Loucy (cell line): ENCODE measurements at regions not wholly inside any gene's neighbourhood (a gene's known extent, or its start where the extent isn't known, plus 50 kb on each side); places are given as distances from the start of the nearest gene placed in this dataset.

ENCODE experiments used
- CTCF ChIP-seq: fragments of 200-600 bp; sonication (generic); conservative IDR thresholded peaks from 2 replicates; pipeline ENCODE4 v1.5.1; 2014; ENCODE audit warnings: mild to moderate bottlenecking, antibody characterized with exemption, low read length
- EZH2phosphoT487 ChIP-seq: fragments of 200-600 bp; IDR thresholded peaks from 2 replicates; pipeline ENCODE4 v1.6.1; 2018; ENCODE audit warnings: antibody characterized with exemption, mild to moderate bottlenecking, moderate library complexity, borderline replicate concordance

- peak; percentile 13; the same call in 1 of the 2 replicates for TF ChIP-seq CTCF
- no peak for TF ChIP-seq EZH2phosphoT487
These were observed 143.0 kb upstream of the ADRA1B start for GRCh38 chr5:159773062-159773924.
